Transverse colon (tissue), 4 donors: ENCODE measurements at regions not wholly inside any gene's neighbourhood (a gene's known extent, or its start where the extent isn't known, plus 50 kb on each side); places are given as distances from the start of the nearest gene placed in this dataset.
A peak's percentile ranks its signal among the peaks of the same experiment; 100 is the strongest.

ENCODE experiments used
- DNase-seq: peaks from one replicate; pipeline ENCODE4 v3.0.0-alpha.2; 2019
- H3K27ac ChIP-seq, 4 donors: fragments of 200-600 bp; sonication (generic); 2 replicates each; pipeline ENCODE4 v1.5.1; 2016 to 2018; ENCODE audit warnings: inconsistent platforms in 4 of 4
- H3K27me3 ChIP-seq: fragments of 200-600 bp; sonication (generic); 2 replicates; pipeline ENCODE4 v1.5.1; 2017; ENCODE audit warnings: inconsistent platforms
- H3K36me3 ChIP-seq, 4 donors: fragments of 200-600 bp; sonication (generic); 2 replicates each; pipeline ENCODE4 v1.5.1; 2017 to 2019; ENCODE audit warnings: inconsistent platforms in 4 of 4
- H3K4me1 ChIP-seq, 4 donors: fragments of 200-600 bp; sonication (generic); 2 replicates each; pipeline ENCODE4 v1.5.1; 2017 to 2020; ENCODE audit warnings: inconsistent platforms in 4 of 4
- H3K4me3 ChIP-seq, 4 donors: fragments of 200-600 bp; sonication (generic); 1 replicate in 1 of 4; 2 replicates in 3 of 4; pipeline versions ENCODE4 v1.5.1 to v1.6.1; 2017 to 2019; ENCODE audit warnings: inconsistent platforms in 4 of 4
- H3K9me3 ChIP-seq, 2 donors: fragments of 200-600 bp; sonication (generic); 2 replicates each; pipeline ENCODE4 v1.5.1; 2017 to 2019; ENCODE audit warnings: inconsistent platforms in 2 of 2
- CTCF ChIP-seq, 5 experiments: fragments of 200-600 bp in 3 of 5; fragments of 450-650 bp in 2 of 5; sonication (generic) in 3 of 5; IDR thresholded peaks; 1 replicate in 2 of 5; 2 replicates in 3 of 5; pipeline ENCODE4 v1.5.1; 2016 to 2017; ENCODE audit warnings: antibody characterized with exemption in 5 of 5, inconsistent platforms in 3 of 5, mild to moderate bottlenecking in 2 of 5, moderate library complexity in 1 of 5
- EP300 ChIP-seq: sonication (generic); formaldehyde crosslinking; IDR thresholded peaks from one replicate; pipeline ENCODE4 v1.6.1; 2017; ENCODE audit warnings: antibody characterized with exemption, low read depth
- POLR2A ChIP-seq: fragments of 450-650 bp; IDR thresholded peaks from one replicate; pipeline ENCODE4 v1.6.1; 2016; ENCODE audit warnings: antibody characterized with exemption, mild to moderate bottlenecking, moderate library complexity
- POLR2AphosphoS5 ChIP-seq, 3 donors: sonication (generic); formaldehyde crosslinking; IDR thresholded peaks; one replicate each; pipeline ENCODE4 v1.6.1; 2016; ENCODE audit warnings: antibody characterized with exemption in 3 of 3
- WGBS, 2 donors: methylation state at CpG; one replicate each; pipeline ENCODE4 v1.1.5; 2018; ENCODE audit warnings: low coverage in 1 of 2; 5-methylcytosine and 5-hydroxymethylcytosine counted together
- in situ Hi-C, 4 donors: fragments of 200-750 bp; cut with MboI; loops; one replicate each; pipeline versions ENCODE4 v1.15.0 to v1.15.1; 2017; ENCODE audit warnings: low sequenced_read_pairs in 3 of 4, low pct_ligation_motif_present in 1 of 4, low pct_unique_long_range_greater_than_20kb in 1 of 4
- intact Hi-C: fragments of 100-400 bp; cut with DNase I; formaldehyde crosslinking; loops from one replicate; pipeline ENCODE4 v1.15.1; 2023; ENCODE audit warnings: low total_unique reads

DNA sequence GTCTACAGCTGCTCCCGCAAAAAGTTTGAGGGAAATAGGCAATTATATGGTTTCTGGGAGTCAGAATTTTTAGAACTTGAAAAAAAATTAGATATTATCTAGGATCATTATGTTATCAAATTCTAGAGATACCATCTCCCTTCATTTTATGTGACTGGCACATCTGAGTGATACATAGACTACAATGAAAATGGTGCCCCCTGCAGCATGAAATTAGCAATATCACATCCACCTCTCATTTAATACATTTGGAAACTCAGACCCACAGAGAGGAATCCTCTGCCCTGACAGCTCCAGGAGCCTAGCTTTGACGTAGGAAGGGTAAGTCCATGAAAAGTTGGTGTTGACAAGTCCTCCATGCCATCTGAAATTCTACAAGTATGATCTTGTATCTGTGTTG lies 381.6 kb downstream of the SUCLG1 start:
- no peaks in the 10 kb centered on the region for H3K4me1 ChIP-seq
- H3K27me3 ChIP-seq: no peaks in the 10 kb centered on the region
- TF ChIP-seq CTCF (IDR thresholded peaks at IDR 0.05) (peak in 4 of 5 experiments; percentile 27 to 48 (median 34)), EP300 (no peak)
- DNase-seq: peak; percentile 17
- H3K4me3 ChIP-seq: no peak overlapping the region
- whole genome bisulfite sequencing, 2 donors: 50 to 89% methylated on average over 1 to 2 of the region's 2 CpGs
- no peak overlapping the region for H3K27ac ChIP-seq
- intact Hi-C loops (no loop called here), in situ Hi-C loops (no loop called here)
- H3K9me3 ChIP-seq: no peaks in the 10 kb centered on the region
- no peaks in the 10 kb centered on the region for H3K36me3 ChIP-seq

GRCh38 chr2:84071050-84071449 lies 388.0 kb downstream of the SUCLG1 start:
- Histone ChIP-seq H3K27ac (no peak overlapping the region), H3K4me3 (no peak overlapping the region), H3K27me3 (no peaks in the 10 kb centered on the region), H3K36me3 (no peaks in the 10 kb centered on the region), H3K4me1 (no peaks in the 10 kb centered on the region), H3K9me3 (no peaks in the 10 kb centered on the region)
- intact Hi-C loops: no loop called here
- TF ChIP-seq CTCF (IDR thresholded peaks at IDR 0.05): no peak
- TF ChIP-seq POLR2A: no peak
- no peak for TF ChIP-seq EP300
- WGBS, 2 donors: 81 to 100% methylated on average over 1 of the region's 1 CpG
- DNase-seq: no peak
- in situ Hi-C loops: no loop called here

DNA sequence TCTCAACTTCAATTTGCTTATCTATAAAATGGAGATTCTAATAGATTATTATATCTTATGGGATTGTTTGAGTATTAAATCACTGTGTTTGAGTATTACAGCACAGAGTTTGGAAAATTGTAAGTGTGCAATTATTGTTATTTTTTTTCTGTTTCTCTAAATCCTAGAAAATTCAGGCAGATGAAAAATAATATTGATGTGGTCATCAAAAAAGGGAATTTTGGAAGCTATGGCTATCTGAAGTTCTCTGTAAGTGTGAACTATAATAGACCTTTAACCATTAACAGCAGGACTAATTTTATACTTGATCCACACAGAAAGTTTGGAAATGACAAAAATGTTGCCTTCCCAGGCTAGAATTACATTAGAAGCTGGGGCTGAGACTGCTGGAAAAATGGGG lies 393.2 kb downstream of the SUCLG1 start:
- Histone ChIP-seq H3K9me3 (no peaks in the 10 kb centered on the region), H3K27me3 (no peaks in the 10 kb centered on the region), H3K4me3 (no peak overlapping the region), H3K27ac (no peak overlapping the region), H3K36me3 (no peaks in the 10 kb centered on the region), H3K4me1 (no peaks in the 10 kb centered on the region)
- TF ChIP-seq POLR2A (no peak), CTCF (IDR thresholded peaks at IDR 0.05) (no peak), EP300 (no peak), POLR2AphosphoS5 (IDR thresholded peaks at IDR 0.05) (no peak)
- DNase-seq: no peak
- in situ Hi-C loops: no loop called here
- intact Hi-C loops: no loop called here

DNA sequence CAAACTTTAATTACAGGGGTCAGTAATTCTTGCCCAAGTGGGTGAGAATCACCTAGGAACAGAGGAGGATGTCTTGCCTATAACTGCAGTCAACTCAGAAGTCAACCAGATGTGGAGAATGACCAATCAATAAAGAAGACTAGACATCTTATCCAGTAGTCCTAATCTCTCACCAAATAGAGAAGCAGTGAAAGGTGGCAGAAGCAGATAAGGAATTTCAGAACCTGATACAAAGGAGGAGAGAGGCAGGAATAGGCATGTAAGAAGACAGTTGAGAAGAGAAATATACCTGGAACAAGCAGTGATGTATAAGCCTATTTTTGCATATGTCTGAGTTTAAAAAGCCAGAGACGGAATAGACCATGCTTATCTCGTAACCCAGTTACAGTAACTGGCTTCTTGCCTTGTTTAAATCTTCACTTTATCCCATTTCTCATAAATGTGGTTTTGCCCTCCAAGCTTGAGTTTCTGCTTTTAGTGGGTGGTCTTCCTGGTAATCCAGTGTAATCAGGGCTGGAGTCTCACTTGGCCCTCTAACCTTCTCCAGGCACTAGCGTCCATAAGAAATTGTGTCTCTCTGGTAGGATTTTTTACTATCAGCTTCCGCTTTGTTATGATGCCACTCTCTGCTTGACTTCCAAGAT lies 401.0 kb downstream of the SUCLG1 start:
- Histone ChIP-seq H3K4me1 (no peaks in the 10 kb centered on the region), H3K9me3 (no peaks in the 10 kb centered on the region), H3K27me3 (no peaks in the 10 kb centered on the region), H3K27ac (no peak overlapping the region), H3K36me3 (no peaks in the 10 kb centered on the region), H3K4me3 (no peak overlapping the region)
- TF ChIP-seq POLR2A: no peak
- TF ChIP-seq POLR2AphosphoS5 (IDR thresholded peaks at IDR 0.05): no peak
- TF ChIP-seq CTCF (IDR thresholded peaks at IDR 0.05): no peak
- no peak for TF ChIP-seq EP300
- intact Hi-C loops: no loop called here
- in situ Hi-C loops: no loop called here
- DNase-seq: no peak
- 76 to 79% methylated on average over 4 of the region's 4 CpGs for WGBS, 2 donors
